CD4-positive, alpha-beta T cell (primary cell): ENCODE measurements at regions not wholly inside any gene's neighbourhood (a gene's known extent, or its start where the extent isn't known, plus 50 kb on each side); places are given as distances from the start of the nearest gene placed in this dataset.

Experiments
- ATAC-seq: fragments of 200-7000 bp; cut with Tn5 transposase; one replicate; pipeline ENCODE4 v1.10.0; 2022; ENCODE audit warnings: mild to moderate bottlenecking; ENCODE audit not compliant: poor library complexity
- CTCF ChIA-PET: fragments of 350-600 bp; sonication (Branson Sonifier 250); formaldehyde crosslinking; loops from one replicate; lab custom pipeline; 2021; ENCODE audit warnings: antibody characterized with exemption, inconsistent platforms; lab: Charles Lee
- POLR2A ChIA-PET: fragments of 350-600 bp; sonication (Branson Sonifier 250); formaldehyde crosslinking; loops from one replicate; lab custom pipeline; 2021; ENCODE audit warnings: antibody characterized with exemption, inconsistent platforms; lab: Charles Lee
- DNase-seq, 14 experiments: peaks; one replicate each; pipeline ENCODE4 v3.0.0-alpha.2; 2013 to 2020; ENCODE audit warnings: mixed read lengths in 2 of 14
- H3K27ac ChIP-seq, 2 donors: one replicate each; pipeline versions ENCODE4 v1.5.1 to v1.7.0; 2013; ENCODE audit warnings: low read length in 2 of 2, low read depth in 1 of 2, mild to moderate bottlenecking in 1 of 2
- H3K27me3 ChIP-seq, 2 experiments: 1 replicate in 1 of 2; 2 replicates in 1 of 2; pipeline versions ENCODE4 v1.6.1 to v1.7.0; 2013; ENCODE audit warnings: low read length in 2 of 2, control low read depth in 1 of 2, mild to moderate bottlenecking in 1 of 2, moderate library complexity in 1 of 2; ENCODE audit not compliant: insufficient read depth in 2 of 2, control insufficient read depth in 1 of 2
- H3K36me3 ChIP-seq: one replicate; pipeline ENCODE4 v1.6.1; 2013; ENCODE audit warnings: low read length, control low read depth; ENCODE audit not compliant: insufficient read depth
- H3K4me1 ChIP-seq: one replicate; pipeline ENCODE4 v1.6.1; 2013; ENCODE audit warnings: low read length, control low read depth; ENCODE audit not compliant: insufficient read depth
- H3K4me3 ChIP-seq: one replicate; pipeline ENCODE4 v1.5.1; 2013; ENCODE audit warnings: mild to moderate bottlenecking, low read length, moderate library complexity
- H3K9me3 ChIP-seq, 2 experiments: 1 replicate in 1 of 2; 2 replicates in 1 of 2; pipeline versions ENCODE4 v1.6.1 to v1.7.0; 2013; ENCODE audit warnings: low read length in 2 of 2, mild to moderate bottlenecking in 2 of 2, control low read depth in 1 of 2, moderate library complexity in 1 of 2; ENCODE audit not compliant: control insufficient read depth in 1 of 2, insufficient read depth in 1 of 2
- H3K27ac Mint-ChIP-seq: one replicate; pipeline ENCODE4 v1.8.0; 2020; ENCODE audit warnings: mixed read lengths
- H3K27me3 Mint-ChIP-seq: one replicate; pipeline ENCODE4 v1.8.0; 2021; ENCODE audit warnings: mixed read lengths
- H3K36me3 Mint-ChIP-seq: one replicate; pipeline ENCODE4 v1.8.0; 2021; ENCODE audit warnings: low read depth, mixed read lengths
- H3K4me1 Mint-ChIP-seq: one replicate; pipeline ENCODE4 v1.8.0; 2021; ENCODE audit warnings: low read depth, mixed read lengths
- H3K4me3 Mint-ChIP-seq: one replicate; pipeline ENCODE4 v1.8.0; 2020; ENCODE audit warnings: mild to moderate bottlenecking, mixed read lengths
- H3K9me3 Mint-ChIP-seq: one replicate; pipeline ENCODE4 v1.8.0; 2020; ENCODE audit warnings: mixed read lengths
- intact Hi-C, 2 experiments: fragments of 100-400 bp; cut with DNase I in 1 of 2; cut with micrococcal nuclease in 1 of 2; formaldehyde crosslinking; loops; one replicate each; pipeline versions ENCODE4 v1.15.1 to v1.9.0; 2023 to 2025; cut with DNase I, micrococcal nuclease
- TF ChIP-seq, protein P1 (sequence below): fragments of 200-600 bp; IDR thresholded peaks from one replicate; pipeline ENCODE4 v1.8.0; 2022; ENCODE audit warnings: antibody characterized with exemption, mild to moderate bottlenecking

DNA sequence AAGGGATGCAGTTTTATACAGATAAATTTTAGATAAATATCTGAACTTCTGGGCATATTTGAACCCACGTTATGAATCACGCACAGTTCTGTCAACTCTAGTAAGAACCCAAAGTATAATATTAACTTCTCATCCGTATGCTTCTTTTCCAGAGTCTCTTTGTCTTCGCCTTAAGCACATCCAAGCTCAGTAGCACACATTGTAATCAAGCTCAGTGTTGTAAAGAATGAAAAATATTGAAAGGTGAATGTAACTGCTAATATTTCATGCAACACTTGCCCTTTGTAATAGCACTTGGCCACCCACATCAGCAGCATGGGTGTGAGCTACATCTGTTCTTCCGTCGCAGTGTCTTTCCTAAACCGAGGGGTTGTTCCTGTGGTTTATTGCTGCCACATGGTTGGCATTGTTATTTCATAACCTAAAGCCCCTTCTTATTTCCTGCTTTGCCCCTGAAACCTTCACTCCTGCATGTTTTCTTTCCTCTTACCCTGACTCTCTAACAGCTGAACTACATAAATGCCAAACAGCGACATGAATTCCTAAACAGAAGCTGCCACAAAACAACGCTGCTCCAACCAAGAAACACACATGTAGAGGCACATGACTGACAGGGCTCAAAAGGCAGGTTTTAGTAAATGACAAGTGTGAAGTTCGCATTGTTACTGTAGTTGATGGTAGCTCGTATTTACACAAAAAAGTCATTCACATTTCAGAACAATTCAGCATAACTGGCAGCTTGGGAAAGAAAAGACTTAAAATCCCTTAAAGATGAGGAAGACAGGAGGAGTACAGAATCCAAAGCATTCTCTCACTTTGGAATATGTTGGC lies 190.1 kb upstream of the MEF2C start:
- Mint-ChIP-seq H3K27ac (no peak overlapping the region), H3K4me3 (no peak overlapping the region), H3K4me1 (no peaks in the 10 kb centered on the region), H3K36me3 (no peaks in the 10 kb centered on the region), H3K9me3 (no peaks in the 10 kb centered on the region), H3K27me3 (no peaks in the 10 kb centered on the region)
- no peak overlapping the region for H3K4me3 ChIP-seq
- DNase-seq (no peak), ATAC-seq (no peak)
- TF ChIP-seq, protein P1, sequence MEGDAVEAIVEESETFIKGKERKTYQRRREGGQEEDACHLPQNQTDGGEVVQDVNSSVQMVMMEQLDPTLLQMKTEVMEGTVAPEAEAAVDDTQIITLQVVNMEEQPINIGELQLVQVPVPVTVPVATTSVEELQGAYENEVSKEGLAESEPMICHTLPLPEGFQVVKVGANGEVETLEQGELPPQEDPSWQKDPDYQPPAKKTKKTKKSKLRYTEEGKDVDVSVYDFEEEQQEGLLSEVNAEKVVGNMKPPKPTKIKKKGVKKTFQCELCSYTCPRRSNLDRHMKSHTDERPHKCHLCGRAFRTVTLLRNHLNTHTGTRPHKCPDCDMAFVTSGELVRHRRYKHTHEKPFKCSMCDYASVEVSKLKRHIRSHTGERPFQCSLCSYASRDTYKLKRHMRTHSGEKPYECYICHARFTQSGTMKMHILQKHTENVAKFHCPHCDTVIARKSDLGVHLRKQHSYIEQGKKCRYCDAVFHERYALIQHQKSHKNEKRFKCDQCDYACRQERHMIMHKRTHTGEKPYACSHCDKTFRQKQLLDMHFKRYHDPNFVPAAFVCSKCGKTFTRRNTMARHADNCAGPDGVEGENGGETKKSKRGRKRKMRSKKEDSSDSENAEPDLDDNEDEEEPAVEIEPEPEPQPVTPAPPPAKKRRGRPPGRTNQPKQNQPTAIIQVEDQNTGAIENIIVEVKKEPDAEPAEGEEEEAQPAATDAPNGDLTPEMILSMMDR, result no peak
- H3K4me1 ChIP-seq, result no peaks in the 10 kb centered on the region
- CTCF ChIA-PET, result no interaction called here
- H3K9me3 ChIP-seq, result no peaks in the 10 kb centered on the region
- intact Hi-C loops, result no loop called here
- H3K27ac ChIP-seq, result no peak overlapping the region
- no peaks in the 10 kb centered on the region for H3K27me3 ChIP-seq
- H3K36me3 ChIP-seq, result no peaks in the 10 kb centered on the region
- POLR2A ChIA-PET, result no interaction called here

DNA sequence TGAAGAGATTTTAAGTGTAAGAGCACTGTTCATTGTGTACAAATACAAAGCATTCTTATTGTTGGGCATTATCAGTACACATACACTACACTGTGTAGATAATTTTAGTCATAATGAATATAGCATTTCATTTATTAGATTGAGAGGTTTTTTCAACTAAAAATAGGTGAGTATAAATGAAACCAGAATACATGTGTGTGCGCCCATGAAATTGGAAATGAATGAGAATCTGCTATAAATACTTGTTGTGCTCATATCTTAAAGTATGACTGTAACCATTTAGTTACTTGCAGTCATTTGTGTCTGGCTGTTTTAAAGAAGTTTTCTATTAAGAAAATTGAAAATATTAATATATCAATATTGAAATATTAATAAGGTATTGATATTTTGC lies 189.0 kb upstream of the MEF2C start:
- Mint-ChIP-seq H3K9me3 (no peaks in the 10 kb centered on the region), H3K27ac (no peak overlapping the region), H3K4me3 (no peak overlapping the region), H3K4me1 (no peaks in the 10 kb centered on the region), H3K36me3 (no peaks in the 10 kb centered on the region), H3K27me3 (no peaks in the 10 kb centered on the region)
- TF ChIP-seq, protein P1, result no peak
- Histone ChIP-seq H3K9me3 (no peaks in the 10 kb centered on the region), H3K4me1 (no peaks in the 10 kb centered on the region), H3K36me3 (no peaks in the 10 kb centered on the region), H3K4me3 (no peak overlapping the region), H3K27ac (no peak overlapping the region), H3K27me3 (no peaks in the 10 kb centered on the region)
- intact Hi-C loops, result no loop called here
- POLR2A ChIA-PET, result no interaction called here
- CTCF ChIA-PET, result no interaction called here
- ATAC-seq (no peak), DNase-seq (no peak)

DNA sequence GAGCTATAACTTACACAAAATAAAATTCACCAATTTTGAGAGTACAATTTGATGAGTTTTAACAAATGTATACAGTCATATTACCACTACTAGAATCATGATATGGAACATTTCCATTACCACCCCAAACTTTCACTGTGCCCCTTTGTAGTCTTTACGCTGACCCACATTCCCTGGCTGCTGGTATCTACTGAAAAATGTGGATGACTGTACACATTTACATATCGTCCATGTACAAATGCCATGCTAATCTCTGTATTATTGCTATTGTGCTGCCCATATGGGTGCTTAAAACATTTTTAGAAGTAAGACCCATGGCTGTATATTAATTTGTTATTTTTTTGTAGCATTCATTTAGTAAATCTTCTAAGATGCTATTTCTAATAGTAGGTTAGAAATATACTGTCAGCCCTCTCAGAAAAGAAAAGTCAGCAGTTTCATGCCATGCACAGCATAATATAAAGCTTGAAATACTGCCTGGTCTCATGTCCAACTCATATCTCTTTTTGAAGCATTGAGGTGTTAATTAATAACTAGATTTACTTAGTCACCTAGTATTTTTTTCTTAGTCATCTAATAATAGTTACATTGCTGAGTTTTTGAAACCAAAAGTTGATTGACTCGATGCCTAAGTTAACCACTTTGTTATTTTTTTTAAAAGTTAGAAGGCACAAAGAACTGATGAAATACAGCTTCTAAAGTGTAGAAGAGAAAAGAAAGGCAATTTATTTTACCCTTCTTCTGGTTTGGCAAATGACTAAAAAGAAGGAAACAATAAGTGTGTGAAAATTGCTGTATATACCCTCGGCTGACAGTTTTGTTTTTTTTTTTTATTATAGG lies 188.3 kb upstream of the MEF2C start:
- Histone ChIP-seq H3K27me3 (no peaks in the 10 kb centered on the region), H3K4me3 (no peak overlapping the region), H3K4me1 (no peaks in the 10 kb centered on the region), H3K36me3 (no peaks in the 10 kb centered on the region), H3K9me3 (no peaks in the 10 kb centered on the region), H3K27ac (no peak overlapping the region)
- POLR2A ChIA-PET, result no interaction called here
- ATAC-seq (no peak), DNase-seq (no peak)
- Mint-ChIP-seq H3K36me3 (no peaks in the 10 kb centered on the region), H3K27ac (no peak overlapping the region), H3K27me3 (no peaks in the 10 kb centered on the region), H3K9me3 (no peaks in the 10 kb centered on the region), H3K4me3 (no peak overlapping the region), H3K4me1 (no peaks in the 10 kb centered on the region)
- TF ChIP-seq, protein P1, result no peak
- CTCF ChIA-PET, result no interaction called here
- intact Hi-C loops, result no loop called here
